HCT116 (cell line): ENCODE measurements at regions not wholly inside any gene's neighbourhood (a gene's known extent, or its start where the extent isn't known, plus 50 kb on each side); places are given as distances from the start of the nearest gene placed in this dataset.

Experiments
- CEBPB ChIP-seq: IDR thresholded peaks from 2 replicates; pipeline ENCODE4 v1.6.1; 2012; ENCODE audit warnings: low read depth
- CTCF ChIP-seq, 3 experiments: fragments of 200-600 bp in 1 of 3; sonication (generic) in 1 of 3; IDR thresholded peaks in 2 of 3; conservative IDR thresholded peaks in 1 of 3; 2 replicates each; pipeline ENCODE4 v1.5.1; 2012 to 2017; ENCODE audit warnings: low read depth in 2 of 3, low read length in 2 of 3, antibody characterized with exemption in 1 of 3, borderline replicate concordance in 1 of 3, control low read depth in 1 of 3, mild to moderate bottlenecking in 1 of 3, mixed read lengths in 1 of 3, mixed run types in 1 of 3, moderate library complexity in 1 of 3; ENCODE audit not compliant: insufficient read depth in 1 of 3
- EGR1 ChIP-seq: IDR thresholded peaks from 2 replicates; pipeline ENCODE4 v1.6.1; 2012; ENCODE audit warnings: low read depth
- EZH2 ChIP-seq: fragments of 200-600 bp; sonication (generic); IDR thresholded peaks from 2 replicates; pipeline ENCODE4 v1.6.1; 2017; ENCODE audit warnings: antibody characterized with exemption, mixed run types
- POLR2A ChIP-seq: IDR thresholded peaks from 2 replicates; pipeline ENCODE4 v1.7.0; 2011; ENCODE audit warnings: borderline replicate concordance; ENCODE audit not compliant: insufficient read depth, insufficient read length; ENCODE audit errors: extremely low read depth
- POLR2AphosphoS5 ChIP-seq: IDR thresholded peaks from 2 replicates; pipeline ENCODE4 v1.6.1; 2011; ENCODE audit warnings: mild to moderate bottlenecking, low read depth, low read length, moderate library complexity
- REST ChIP-seq: IDR thresholded peaks from 2 replicates; pipeline ENCODE4 v1.6.1; 2012; ENCODE audit warnings: low read depth
- SIN3A ChIP-seq: IDR thresholded peaks from 2 replicates; pipeline ENCODE4 v1.6.1; 2012; ENCODE audit warnings: low read depth
- SP1 ChIP-seq: IDR thresholded peaks from 2 replicates; pipeline ENCODE4 v1.6.1; 2012; ENCODE audit warnings: low read depth
- YY1 ChIP-seq: IDR thresholded peaks from 2 replicates; pipeline ENCODE4 v1.6.1; 2011; ENCODE audit warnings: low read length, low read depth, moderate library complexity, mild to moderate bottlenecking; ENCODE audit not compliant: insufficient replicate concordance; ENCODE audit errors: extremely low read depth
- ZFX ChIP-seq: fragments of 450-650 bp; IDR thresholded peaks from 2 replicates; pipeline ENCODE4 v1.6.1; 2017
- ZNF274 ChIP-seq: fragments of 200-500 bp; sonication (Bioruptor generic); IDR thresholded peaks from 2 replicates; pipeline ENCODE4 v1.6.1; 2014; ENCODE audit warnings: mild to moderate bottlenecking, low read depth, low read length, inconsistent platforms

GRCh38 chr3:18572809-18573208 is 147.7 kb upstream of the SATB1 start:
- TF ChIP-seq POLR2A = no peak
- TF ChIP-seq CTCF (IDR thresholded peaks at IDR 0.05 in 2 of 3, conservative IDR thresholded peaks at IDR 0.05 in 1 of 3; ENCODE audit: borderline replicate concordance in 1 of 3, insufficient read depth in 1 of 3, low read depth in 2 of 3, low read length in 2 of 3) = no peak
- no peak for TF ChIP-seq ZFX
- TF ChIP-seq POLR2AphosphoS5 = no peak
- TF ChIP-seq SP1 = no peak
- TF ChIP-seq EZH2 = no peak
- no peak for TF ChIP-seq EGR1
- no peak for TF ChIP-seq REST
- TF ChIP-seq ZNF274 = no peak
- TF ChIP-seq CEBPB = no peak
- no peak for TF ChIP-seq SIN3A
- TF ChIP-seq YY1 = no peak
